BLaER1 treated with 17β-estradiol and CSF1 and Interleukin-3, amounts not matched to agents 10 nM and 100 nM (cell line): ENCODE measurements at regions not wholly inside any gene's neighbourhood (a gene's known extent, or its start where the extent isn't known, plus 50 kb on each side); places are given as distances from the start of the nearest gene placed in this dataset.

ENCODE experiments used
- H3K27ac ChIP-seq, 11 experiments: shearing (Covaris generic); formaldehyde crosslinking; 2 replicates each; pipeline ENCODE4 v1.8.1; 2022
- H3K27me3 ChIP-seq, 11 experiments: shearing (Covaris generic); formaldehyde crosslinking; 2 replicates each; pipeline ENCODE4 v1.8.1; 2022
- H3K36me3 ChIP-seq, 11 experiments: shearing (Covaris generic); formaldehyde crosslinking; 2 replicates each; pipeline ENCODE4 v1.8.1; 2022
- H3K4me1 ChIP-seq, 10 experiments: shearing (Covaris generic); formaldehyde crosslinking; 2 replicates each; pipeline ENCODE4 v1.8.1; 2022
- H3K4me2 ChIP-seq, 11 experiments: shearing (Covaris generic); formaldehyde crosslinking; 2 replicates each; pipeline ENCODE4 v1.8.1; 2022
- H3K4me3 ChIP-seq, 10 experiments: shearing (Covaris generic); formaldehyde crosslinking; 2 replicates each; pipeline ENCODE4 v1.8.1; 2022
- H3K9ac ChIP-seq, 11 experiments: shearing (Covaris generic); formaldehyde crosslinking; 2 replicates each; pipeline ENCODE4 v1.8.1; 2022
- H3K9me3 ChIP-seq, 11 experiments: shearing (Covaris generic); formaldehyde crosslinking; replicated peaks in 1 of 11; 2 replicates each; pipeline ENCODE4 v1.8.1; 2022
- H4K20me1 ChIP-seq, 11 experiments: shearing (Covaris generic); formaldehyde crosslinking; 2 replicates each; pipeline ENCODE4 v1.8.1; 2022
- Cebpa-rat ChIP-seq, 11 experiments: shearing (Covaris generic); IDR thresholded peaks; 2 replicates each; pipeline ENCODE4 v1.8.1; 2022

GRCh38 chr15:98363416-98363815, 284.9 kb upstream of the IGF1R start:
- TF ChIP-seq Cebpa-rat (IDR thresholded peaks at IDR 0.05): no peak
- Histone ChIP-seq H3K27me3 (no peaks in the 10 kb centered on the region), H3K36me3 (no peaks in the 10 kb centered on the region)

DNA sequence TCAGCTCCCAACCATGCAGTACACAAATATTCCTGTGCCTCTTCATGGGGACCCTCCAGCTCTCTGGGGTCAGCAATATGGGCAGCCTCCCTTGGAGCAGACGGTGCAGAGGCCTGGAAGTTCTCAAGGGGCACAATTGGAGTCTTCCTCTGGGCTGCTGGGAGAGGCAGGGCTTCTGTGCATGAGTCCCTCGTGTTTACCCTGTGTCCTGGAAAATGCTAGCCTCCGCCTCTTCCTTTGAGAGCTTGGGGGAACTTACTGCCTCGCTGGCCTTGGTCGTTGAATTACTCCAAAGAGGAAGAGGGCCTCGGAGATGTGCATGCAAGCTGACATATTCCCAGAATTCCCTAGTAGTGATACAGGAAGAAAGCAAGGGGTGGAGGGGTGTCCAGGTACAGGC, 284.4 kb upstream of the IGF1R start:
- no peak overlapping the region for H3K27ac ChIP-seq
- H3K4me1 ChIP-seq: no peaks in the 10 kb centered on the region
- no peak for TF ChIP-seq Cebpa-rat (IDR thresholded peaks at IDR 0.05)
- peaks cover 0 to 3% (median 0%) of the 10 kb centered on the region in 11 experiments; a peak in 3 of 22 replicates for H3K9me3 ChIP-seq
- H3K27me3 ChIP-seq: no peaks in the 10 kb centered on the region
- no peak overlapping the region for H3K9ac ChIP-seq
- no peak overlapping the region for H3K4me3 ChIP-seq
- H3K4me2 ChIP-seq: no peak overlapping the region
- no peaks in the 10 kb centered on the region for H4K20me1 ChIP-seq
- no peaks in the 10 kb centered on the region for H3K36me3 ChIP-seq

More at GRCh38 chr15:98363416-98363815, 284.9 kb upstream of the IGF1R start:
- Histone ChIP-seq H3K9me3 (peaks cover 0 to 8% (median 0%) of the 10 kb centered on the region in 11 experiments; a peak in 5 of 22 replicates), H3K27ac (no peak overlapping the region), H3K4me3 (no peak overlapping the region), H3K4me2 (no peak overlapping the region), H3K4me1 (no peaks in the 10 kb centered on the region), H3K9ac (no peak overlapping the region), H4K20me1 (no peaks in the 10 kb centered on the region)

DNA sequence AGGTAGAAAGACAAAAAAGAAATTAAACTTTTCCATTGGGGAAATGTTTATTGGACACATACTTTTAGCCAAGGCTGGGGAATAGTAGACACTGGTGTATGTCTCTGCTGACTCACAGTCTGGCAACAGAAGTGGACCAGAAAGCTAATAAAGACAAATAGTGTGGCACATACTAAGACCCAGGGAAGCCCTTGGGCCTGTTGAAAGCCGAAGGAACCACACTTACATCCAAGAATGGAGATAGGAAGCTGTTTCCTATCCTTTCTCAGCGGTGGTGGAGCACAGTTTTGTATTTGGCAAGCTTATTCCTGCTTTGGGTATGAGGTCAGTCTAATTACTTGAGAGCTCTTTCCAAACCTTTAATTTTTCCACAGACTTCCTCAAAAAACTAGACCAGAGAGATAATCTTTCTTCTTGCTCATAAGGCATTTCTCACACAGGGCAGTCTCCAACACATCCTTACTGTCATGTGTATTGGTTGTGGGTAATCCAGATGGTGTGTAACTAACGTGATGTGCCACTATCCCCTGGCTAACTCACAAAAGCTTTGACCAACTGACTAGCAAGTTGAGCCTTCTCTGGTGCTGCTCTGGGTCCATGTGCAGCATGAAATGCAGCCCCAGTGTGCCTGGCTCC, 279.1 kb upstream of the IGF1R start:
- Histone ChIP-seq H3K36me3 (no peaks in the 10 kb centered on the region), H3K9ac (no peak overlapping the region), H3K9me3 (peaks cover 0 to 14% (median 0%) of the 10 kb centered on the region in 11 experiments; a peak in 5 of 22 replicates), H3K4me1 (no peaks in the 10 kb centered on the region), H3K27me3 (no peaks in the 10 kb centered on the region), H3K27ac (no peak overlapping the region), H3K4me2 (no peak overlapping the region), H3K4me3 (no peak overlapping the region), H4K20me1 (no peaks in the 10 kb centered on the region)
- TF ChIP-seq Cebpa-rat (IDR thresholded peaks at IDR 0.05): no peak

DNA sequence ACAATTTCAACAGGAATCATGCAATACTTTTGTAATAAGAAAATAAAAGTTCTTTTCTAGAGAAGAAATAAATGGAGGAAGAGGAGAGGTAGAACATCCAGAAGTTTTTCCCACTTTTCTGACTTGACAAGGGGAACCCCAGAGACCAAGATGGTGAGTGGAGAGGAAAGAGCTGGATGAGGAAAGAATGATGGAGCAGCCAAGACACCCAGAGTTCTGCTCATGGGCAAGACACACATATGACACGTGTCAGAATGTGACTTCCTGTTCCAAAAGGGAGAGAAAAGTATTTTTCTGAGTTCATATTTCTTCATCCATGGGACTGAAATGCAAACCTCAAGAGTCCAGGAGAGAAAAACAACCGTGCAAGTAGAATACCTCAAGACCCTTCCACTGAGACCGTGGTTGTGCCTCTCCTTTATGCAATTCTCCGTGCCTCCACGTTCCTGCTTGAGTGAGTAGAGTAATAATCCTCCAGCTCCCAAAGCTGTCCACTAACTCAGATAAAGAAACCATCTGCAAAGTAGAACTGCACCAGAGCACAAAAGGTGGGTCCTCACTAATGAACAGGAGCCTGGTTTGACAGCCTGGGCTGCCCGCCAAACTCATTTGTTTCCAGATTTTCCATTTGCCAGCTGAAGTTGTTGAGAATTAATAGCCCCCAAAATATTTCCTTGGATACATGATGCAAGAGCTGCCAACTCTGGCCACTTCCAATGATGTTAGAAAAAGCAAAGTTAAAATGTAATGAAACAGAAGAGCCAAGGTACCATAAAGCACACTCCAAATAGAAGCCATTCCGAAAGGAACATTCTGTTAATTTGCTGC, 272.6 kb upstream of the IGF1R start:
- Histone ChIP-seq H3K4me1 (peaks cover 0 to 8% (median 0%) of the 10 kb centered on the region in 10 experiments; a peak in 2 of 20 replicates), H3K4me2 (no peak overlapping the region), H3K27me3 (no peaks in the 10 kb centered on the region), H3K27ac (no peak overlapping the region), H4K20me1 (no peaks in the 10 kb centered on the region), H3K4me3 (no peak overlapping the region), H3K36me3 (no peaks in the 10 kb centered on the region), H3K9ac (no peak overlapping the region), H3K9me3 (peaks cover 4 to 30% (median 18%) of the 10 kb centered on the region in 11 experiments; a peak in 19 of 22 replicates)
- no peak for TF ChIP-seq Cebpa-rat (IDR thresholded peaks at IDR 0.05)

GRCh38 chr15:98380721-98381120, 267.6 kb upstream of the IGF1R start:
- TF ChIP-seq Cebpa-rat (IDR thresholded peaks at IDR 0.05): no peak
- H3K36me3 ChIP-seq: no peaks in the 10 kb centered on the region
- H3K27ac ChIP-seq: no peak overlapping the region
- no peak overlapping the region for H3K4me3 ChIP-seq
- peaks cover 0 to 8% (median 0%) of the 10 kb centered on the region in 10 experiments; a peak in 2 of 20 replicates for H3K4me1 ChIP-seq
- H3K27me3 ChIP-seq: no peaks in the 10 kb centered on the region
- no peak overlapping the region for H3K9ac ChIP-seq
- H4K20me1 ChIP-seq: no peaks in the 10 kb centered on the region
- H3K9me3 ChIP-seq: peaks cover 4 to 23% (median 17%) of the 10 kb centered on the region in 11 experiments; a peak in 18 of 22 replicates
- H3K4me2 ChIP-seq: no peak overlapping the region

DNA sequence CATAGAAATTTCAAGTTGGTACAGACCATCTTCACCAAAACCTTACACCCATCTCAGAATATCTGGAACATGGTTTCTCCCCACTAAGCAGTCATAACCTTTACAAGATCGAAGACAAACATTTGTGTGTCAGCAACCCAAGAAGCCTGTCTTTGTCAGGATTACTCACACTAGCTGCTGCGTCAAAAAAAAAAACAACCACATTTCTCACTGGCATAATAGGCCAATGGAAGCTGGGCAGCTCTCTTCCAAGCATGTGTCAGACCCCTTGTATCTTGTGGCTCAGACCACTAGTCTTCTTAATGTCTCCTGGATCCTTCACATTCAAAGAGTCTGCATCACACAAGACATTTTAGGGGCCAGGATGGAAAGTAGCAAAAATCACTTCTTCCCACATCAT, 266.9 kb upstream of the IGF1R start:
- Histone ChIP-seq H3K27ac (no peak overlapping the region), H3K4me3 (no peak overlapping the region), H3K9ac (no peak overlapping the region), H3K4me2 (0 out of 22 replicates have a peak overlapping the region, but pooled peaks of 1 of the 11 experiments have one; percentile 10), H3K27me3 (no peaks in the 10 kb centered on the region), H3K4me1 (peaks cover 0 to 8% (median 0%) of the 10 kb centered on the region in 10 experiments; a peak in 2 of 20 replicates), H3K9me3 (peaks cover 4 to 23% (median 18%) of the 10 kb centered on the region in 11 experiments; a peak in 19 of 22 replicates), H3K36me3 (no peaks in the 10 kb centered on the region), H4K20me1 (no peaks in the 10 kb centered on the region)
- no peak for TF ChIP-seq Cebpa-rat (IDR thresholded peaks at IDR 0.05)

DNA sequence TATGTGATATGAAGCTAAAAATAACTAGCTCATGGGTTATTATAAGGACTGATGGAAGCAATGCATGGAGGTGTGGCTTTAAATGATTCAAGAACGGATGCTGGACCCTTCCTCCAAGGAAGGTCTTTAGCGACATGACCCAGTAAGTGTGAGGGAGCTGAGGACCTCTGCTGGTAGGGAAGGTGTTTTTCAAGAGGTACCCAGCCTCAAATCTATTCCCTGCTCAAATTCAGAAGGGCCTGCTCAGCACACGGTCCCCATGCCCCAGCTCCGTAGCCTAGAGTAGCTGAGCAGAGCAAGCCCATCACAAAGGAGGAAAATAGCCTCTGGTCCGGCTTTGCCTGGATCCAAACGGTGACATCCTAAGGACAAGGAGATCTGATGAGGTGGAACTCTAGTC, 266.2 kb upstream of the IGF1R start:
- no peak overlapping the region for H3K4me2 ChIP-seq
- TF ChIP-seq Cebpa-rat (IDR thresholded peaks at IDR 0.05): no peak
- no peak overlapping the region for H3K4me3 ChIP-seq
- peaks cover 0 to under 1% (median 0%) of the 10 kb centered on the region in 10 experiments; a peak in 2 of 20 replicates for H3K4me1 ChIP-seq
- no peak overlapping the region for H3K27ac ChIP-seq
- no peaks in the 10 kb centered on the region for H3K27me3 ChIP-seq
- no peak overlapping the region for H3K9ac ChIP-seq
- H3K9me3 ChIP-seq: peaks cover 4 to 23% (median 18%) of the 10 kb centered on the region in 11 experiments; a peak in 19 of 22 replicates
- no peaks in the 10 kb centered on the region for H3K36me3 ChIP-seq
- no peaks in the 10 kb centered on the region for H4K20me1 ChIP-seq

DNA sequence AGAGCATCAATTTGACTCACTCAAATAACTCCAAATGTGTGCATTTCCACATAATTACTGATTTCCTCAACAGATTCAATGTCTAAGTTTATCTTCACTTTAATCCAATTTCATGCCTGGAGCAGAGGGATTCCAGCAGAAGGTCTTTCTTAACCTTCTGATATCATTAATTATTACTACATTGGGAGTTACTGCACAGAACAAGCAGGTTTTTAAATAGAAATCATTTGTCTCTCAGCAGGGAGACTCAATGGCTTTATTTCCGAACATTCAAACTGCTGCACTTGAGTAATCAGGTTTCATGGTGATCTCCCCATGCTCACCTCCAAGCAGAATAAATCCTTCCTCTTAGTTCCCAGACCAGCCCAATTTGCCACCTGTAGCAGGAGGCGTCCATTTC, 264.8 kb upstream of the IGF1R start:
- Histone ChIP-seq H3K36me3 (no peaks in the 10 kb centered on the region), H4K20me1 (no peaks in the 10 kb centered on the region), H3K27ac (no peak overlapping the region), H3K9ac (no peak overlapping the region), H3K9me3 (peaks cover 3 to 22% (median 18%) of the 10 kb centered on the region in 11 experiments; a peak in 19 of 22 replicates), H3K27me3 (no peaks in the 10 kb centered on the region), H3K4me1 (no peaks in the 10 kb centered on the region), H3K4me3 (no peak overlapping the region), H3K4me2 (no peak overlapping the region)
- TF ChIP-seq Cebpa-rat (IDR thresholded peaks at IDR 0.05): no peak

DNA sequence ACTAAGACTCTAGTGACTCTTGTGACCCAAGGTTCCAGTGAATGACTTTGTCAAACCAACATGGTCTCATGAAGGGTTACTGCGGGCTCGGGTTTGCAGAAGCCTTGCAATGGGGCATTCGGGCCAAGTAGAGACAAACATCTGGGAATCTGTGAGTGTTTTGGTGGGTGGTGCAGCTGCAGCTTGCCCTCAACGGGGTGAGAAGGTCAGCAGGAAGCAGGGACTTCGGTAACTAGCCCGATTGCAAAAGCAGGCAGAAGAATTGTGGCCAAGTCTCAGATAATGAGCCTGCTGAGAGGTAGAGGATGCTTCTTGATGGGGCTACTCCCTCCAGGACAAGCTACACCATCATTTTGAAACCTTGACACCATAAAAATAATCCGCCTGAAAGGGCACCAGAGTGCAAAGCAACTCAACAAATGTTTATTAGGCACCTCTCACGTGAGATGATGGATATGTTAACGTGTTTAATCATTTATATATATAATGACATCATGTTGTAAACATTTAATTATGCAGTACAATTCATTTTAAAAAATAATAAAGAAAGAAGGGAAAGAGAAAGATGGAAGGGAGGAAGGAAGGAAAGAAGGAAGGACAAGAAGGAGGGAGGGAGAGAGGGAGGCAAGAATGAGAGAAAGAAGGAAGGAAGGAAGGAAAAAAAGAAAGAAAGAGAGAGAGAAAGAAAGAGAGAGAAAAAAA, 263.9 kb upstream of the IGF1R start:
- H3K36me3 ChIP-seq: no peaks in the 10 kb centered on the region
- no peak overlapping the region for H3K9ac ChIP-seq
- H3K4me3 ChIP-seq: no peak overlapping the region
- H3K4me2 ChIP-seq: no peak overlapping the region; a peak in 1 of 22 replicates
- no peak overlapping the region for H3K27ac ChIP-seq
- TF ChIP-seq Cebpa-rat (IDR thresholded peaks at IDR 0.05): no peak
- no peaks in the 10 kb centered on the region for H4K20me1 ChIP-seq
- peaks cover 0 to 13% (median 9%) of the 10 kb centered on the region in 11 experiments; a peak in 17 of 22 replicates for H3K9me3 ChIP-seq
- H3K27me3 ChIP-seq: no peaks in the 10 kb centered on the region
- no peaks in the 10 kb centered on the region for H3K4me1 ChIP-seq
